Lower leg skin (tissue), 3 donors: ENCODE measurements at regions not wholly inside any gene's neighbourhood (a gene's known extent, or its start where the extent isn't known, plus 50 kb on each side); places are given as distances from the start of the nearest gene placed in this dataset.

Experiments used
- POLR2A ChIP-seq, 2 donors: fragments of 450-650 bp; IDR thresholded peaks; one replicate each; pipeline ENCODE4 v1.6.1; 2016 to 2017; ENCODE audit warnings: antibody characterized with exemption in 2 of 2, mild to moderate bottlenecking in 1 of 2, moderate library complexity in 1 of 2
- TF ChIP-seq, protein P1 (sequence below), 3 donors: fragments of 450-650 bp; IDR thresholded peaks; one replicate each; pipeline ENCODE4 v1.5.1; 2016; ENCODE audit warnings: antibody characterized with exemption in 3 of 3, mild to moderate bottlenecking in 3 of 3, moderate library complexity in 2 of 3

DNA sequence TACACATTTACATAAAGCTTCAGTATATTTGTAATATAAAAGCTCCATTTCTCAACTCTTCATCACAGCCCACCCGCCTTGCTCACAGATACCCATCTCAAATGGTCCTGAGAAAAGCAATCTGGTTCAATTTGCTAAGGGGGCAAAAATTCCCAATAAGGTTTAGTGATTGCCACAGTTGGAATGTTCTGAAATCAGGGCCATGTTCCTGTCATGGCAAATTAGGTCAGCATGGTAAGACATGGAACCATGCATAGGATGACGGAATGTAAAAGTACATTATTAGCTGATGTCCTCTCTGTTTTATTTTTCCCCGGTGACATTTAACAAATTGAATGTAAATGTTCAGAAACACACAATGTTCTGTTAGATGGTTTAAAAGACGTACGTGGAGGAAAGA lies 274.3 kb downstream of the MZT1 start:
- TF ChIP-seq, protein P1, sequence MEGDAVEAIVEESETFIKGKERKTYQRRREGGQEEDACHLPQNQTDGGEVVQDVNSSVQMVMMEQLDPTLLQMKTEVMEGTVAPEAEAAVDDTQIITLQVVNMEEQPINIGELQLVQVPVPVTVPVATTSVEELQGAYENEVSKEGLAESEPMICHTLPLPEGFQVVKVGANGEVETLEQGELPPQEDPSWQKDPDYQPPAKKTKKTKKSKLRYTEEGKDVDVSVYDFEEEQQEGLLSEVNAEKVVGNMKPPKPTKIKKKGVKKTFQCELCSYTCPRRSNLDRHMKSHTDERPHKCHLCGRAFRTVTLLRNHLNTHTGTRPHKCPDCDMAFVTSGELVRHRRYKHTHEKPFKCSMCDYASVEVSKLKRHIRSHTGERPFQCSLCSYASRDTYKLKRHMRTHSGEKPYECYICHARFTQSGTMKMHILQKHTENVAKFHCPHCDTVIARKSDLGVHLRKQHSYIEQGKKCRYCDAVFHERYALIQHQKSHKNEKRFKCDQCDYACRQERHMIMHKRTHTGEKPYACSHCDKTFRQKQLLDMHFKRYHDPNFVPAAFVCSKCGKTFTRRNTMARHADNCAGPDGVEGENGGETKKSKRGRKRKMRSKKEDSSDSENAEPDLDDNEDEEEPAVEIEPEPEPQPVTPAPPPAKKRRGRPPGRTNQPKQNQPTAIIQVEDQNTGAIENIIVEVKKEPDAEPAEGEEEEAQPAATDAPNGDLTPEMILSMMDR (IDR thresholded peaks at IDR 0.05): no peak
- TF ChIP-seq POLR2A (IDR thresholded peaks at IDR 0.05): no peak
